ENCODE measurements at regions not wholly inside any gene's neighbourhood (a gene's known extent, or its start where the extent isn't known, plus 50 kb on each side); places are given as distances from the start of the nearest gene placed in this dataset.

- H3K4me3 ChIP-seq (ENCODE audit: control insufficient read depth, low read depth, low read length) = no peak overlapping the region
- no peak for TF ChIP-seq CTCF (IDR thresholded peaks at IDR 0.05; ENCODE audit: control insufficient read depth, insufficient read depth, low read depth, low read length, missing control alignments)
- no peak for DNase-seq (ENCODE audit: low read depth)
Observed at GRCh38 chr6:14875481-14876063, 370.3 kb upstream of the JARID2 start.

- no peak overlapping the region for H3K4me3 ChIP-seq (ENCODE audit: control insufficient read depth, low read depth, low read length)
- TF ChIP-seq CTCF (IDR thresholded peaks at IDR 0.05; ENCODE audit: control insufficient read depth, insufficient read depth, low read depth, low read length, missing control alignments) = no peak
- peak; percentile 45 for DNase-seq (ENCODE audit: low read depth)
Observed at GRCh38 chr6:14876778-14877613, 368.9 kb upstream of the JARID2 start.

- no peak overlapping the region for H3K4me3 ChIP-seq (ENCODE audit: control insufficient read depth, low read depth, low read length)
- DNase-seq (ENCODE audit: low read depth) = no peak
- TF ChIP-seq CTCF (IDR thresholded peaks at IDR 0.05; ENCODE audit: control insufficient read depth, insufficient read depth, low read depth, low read length, missing control alignments) = no peak
Observed at GRCh38 chr6:14877758-14878157, 368.1 kb upstream of the JARID2 start.

GRCh38 chr6:14880052-14880451 is 365.8 kb upstream of the JARID2 start:
- no peak for TF ChIP-seq CTCF (IDR thresholded peaks at IDR 0.05; ENCODE audit: control insufficient read depth, insufficient read depth, low read depth, low read length, missing control alignments)
- H3K4me3 ChIP-seq (ENCODE audit: control insufficient read depth, low read depth, low read length) = no peak overlapping the region
- DNase-seq (ENCODE audit: low read depth) = no peak

- DNase-seq (ENCODE audit: low read depth) = no peak
- H3K4me3 ChIP-seq (ENCODE audit: control insufficient read depth, low read depth, low read length) = no peak overlapping the region
- no peak for TF ChIP-seq CTCF (IDR thresholded peaks at IDR 0.05; ENCODE audit: control insufficient read depth, insufficient read depth, low read depth, low read length, missing control alignments)
Observed at GRCh38 chr6:14880677-14881076, 365.2 kb upstream of the JARID2 start.

GRCh38 chr6:14881398-14881797 is 364.5 kb upstream of the JARID2 start:
- H3K4me3 ChIP-seq (ENCODE audit: control insufficient read depth, low read depth, low read length) = no peak overlapping the region
- peak; percentile 46 for DNase-seq (ENCODE audit: low read depth)
- TF ChIP-seq CTCF (IDR thresholded peaks at IDR 0.05; ENCODE audit: control insufficient read depth, insufficient read depth, low read depth, low read length, missing control alignments) = no peak
